HG02885 (cell line): ENCODE measurements at regions not wholly inside any gene's neighbourhood (a gene's known extent, or its start where the extent isn't known, plus 50 kb on each side); places are given as distances from the start of the nearest gene placed in this dataset.
A peak's percentile ranks its signal among the peaks of the same experiment; 100 is the strongest.
"Not testable (repeated sequence)": the region's sequence is repeated elsewhere in the genome, so short reads cannot be mapped to it uniquely, and the experiment has no call there.

Source experiments
- ATAC-seq: cut with Tn5 transposase; IDR thresholded peaks from one replicate; pipeline ENCODE4 v1.9.1; 2021; ENCODE audit warnings: mild to moderate bottlenecking; ENCODE audit not compliant: unreplicated experiment, poor library complexity

DNA sequence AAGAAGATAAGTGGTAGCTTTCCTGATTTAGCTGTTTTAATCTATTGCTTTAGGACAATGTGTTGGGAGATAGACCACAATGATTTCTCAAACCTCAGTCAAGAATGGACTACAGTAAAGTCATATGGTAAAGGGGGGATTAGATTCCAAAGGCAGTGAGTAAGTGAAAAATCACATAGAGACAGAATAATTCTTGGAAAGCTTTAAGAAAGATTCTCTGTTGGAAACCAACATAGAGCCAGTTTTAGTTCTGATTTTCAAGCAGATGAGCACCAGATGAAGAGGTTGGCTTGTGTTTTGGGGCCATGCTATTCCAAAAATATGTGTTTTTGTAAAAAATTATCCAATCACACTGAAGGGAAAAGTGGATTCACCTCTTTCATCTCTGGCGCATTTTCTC, 256.8 kb upstream of the RPS23 start:
- no peak for ATAC-seq

DNA sequence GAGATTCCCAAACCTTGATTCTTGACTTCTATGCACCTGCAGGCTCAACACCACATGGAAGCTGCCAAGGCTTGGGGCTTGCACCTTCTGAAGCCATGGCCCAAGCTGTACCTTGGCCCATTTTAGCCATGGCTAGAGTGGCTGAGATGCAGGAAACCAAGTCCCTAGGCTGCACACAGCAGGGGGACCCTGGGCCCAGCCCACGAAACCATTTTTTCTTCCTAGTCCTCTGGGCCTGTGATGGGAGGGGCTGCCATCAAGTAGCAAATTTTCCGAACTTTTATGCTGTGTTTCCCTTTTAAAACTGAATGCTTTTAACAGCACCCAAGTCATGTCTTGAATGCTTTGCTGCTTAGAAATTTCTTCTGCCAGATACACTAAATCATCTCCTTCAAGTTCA, 253.9 kb upstream of the RPS23 start:
- not testable (repeated sequence) for ATAC-seq

DNA sequence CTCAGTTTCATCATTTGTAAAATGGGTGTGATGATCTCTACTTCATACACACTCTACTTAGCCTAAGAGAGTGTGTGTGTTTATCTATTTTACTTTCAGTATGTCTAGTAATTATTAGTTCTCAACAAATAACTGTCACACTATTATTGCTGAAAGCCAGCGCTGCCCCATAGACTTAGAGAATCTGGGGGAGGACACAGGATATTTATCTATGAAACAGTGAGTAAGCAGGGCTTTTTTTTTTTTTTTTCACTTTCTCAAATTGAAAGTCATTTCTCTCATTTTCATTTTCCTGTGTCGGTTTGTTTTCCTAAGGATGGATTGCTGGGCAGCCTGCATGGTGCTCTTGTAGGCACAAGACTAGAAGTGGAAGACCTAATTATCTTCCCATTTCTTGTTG, 248.4 kb upstream of the RPS23 start:
- peak; percentile 38 for ATAC-seq

DNA sequence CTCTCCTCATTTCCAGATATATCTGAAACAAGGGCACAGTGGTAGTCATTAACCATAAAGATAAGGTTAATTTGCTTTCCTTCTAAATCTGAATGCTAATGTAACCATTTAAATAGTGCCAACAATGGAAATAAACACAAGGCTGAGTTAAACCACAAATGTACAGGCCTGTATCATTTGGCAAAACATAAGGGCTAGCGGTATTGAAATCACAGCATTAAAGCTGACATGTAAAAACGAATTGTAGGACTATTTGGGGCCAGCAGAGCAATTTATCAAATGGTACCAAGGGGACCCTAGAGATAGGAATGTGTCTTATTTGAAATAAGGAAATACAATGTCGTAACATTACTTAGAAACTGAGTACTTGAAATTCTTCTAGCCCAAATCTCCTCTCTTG, 247.5 kb upstream of the RPS23 start:
- ATAC-seq = no peak

DNA sequence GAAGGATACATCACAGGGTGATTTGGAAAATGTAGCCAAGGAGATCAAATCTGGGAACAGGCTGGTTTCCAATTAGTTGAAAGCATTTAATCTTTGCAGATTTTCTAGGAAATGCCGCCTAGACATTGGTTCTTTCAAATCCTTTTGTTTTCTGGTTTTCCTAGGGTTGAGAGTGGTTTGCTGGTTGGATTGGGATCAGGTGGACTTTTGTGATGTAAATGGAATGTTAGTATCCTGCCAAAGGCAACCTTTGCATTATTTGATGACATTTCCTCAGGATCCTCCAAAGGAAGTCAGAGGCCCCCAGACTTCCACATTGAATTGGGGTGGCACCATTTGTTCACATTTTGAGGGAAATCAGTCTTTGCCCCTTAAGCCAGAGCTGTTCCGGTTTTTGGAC, 245.5 kb upstream of the RPS23 start:
- ATAC-seq = no peak

DNA sequence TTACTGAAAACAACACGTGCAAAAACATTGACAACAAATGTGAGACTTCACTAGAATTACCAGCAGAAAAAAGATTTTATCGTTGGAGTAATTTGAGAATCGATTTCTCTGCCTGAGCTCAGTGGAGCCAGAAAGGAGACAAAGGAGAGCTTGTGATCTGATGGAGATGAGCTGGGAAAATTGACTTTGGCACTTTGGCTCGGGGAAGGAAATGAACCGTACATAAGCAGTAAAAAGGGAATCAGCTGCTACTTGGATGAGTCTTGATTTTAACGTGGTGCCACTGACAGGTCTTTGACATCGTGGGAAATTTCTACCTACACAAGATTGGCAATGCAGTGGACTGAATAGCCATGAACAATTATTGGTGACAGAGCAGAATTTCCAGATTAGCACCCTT, 244.7 kb upstream of the RPS23 start:
- ATAC-seq = no peak

DNA sequence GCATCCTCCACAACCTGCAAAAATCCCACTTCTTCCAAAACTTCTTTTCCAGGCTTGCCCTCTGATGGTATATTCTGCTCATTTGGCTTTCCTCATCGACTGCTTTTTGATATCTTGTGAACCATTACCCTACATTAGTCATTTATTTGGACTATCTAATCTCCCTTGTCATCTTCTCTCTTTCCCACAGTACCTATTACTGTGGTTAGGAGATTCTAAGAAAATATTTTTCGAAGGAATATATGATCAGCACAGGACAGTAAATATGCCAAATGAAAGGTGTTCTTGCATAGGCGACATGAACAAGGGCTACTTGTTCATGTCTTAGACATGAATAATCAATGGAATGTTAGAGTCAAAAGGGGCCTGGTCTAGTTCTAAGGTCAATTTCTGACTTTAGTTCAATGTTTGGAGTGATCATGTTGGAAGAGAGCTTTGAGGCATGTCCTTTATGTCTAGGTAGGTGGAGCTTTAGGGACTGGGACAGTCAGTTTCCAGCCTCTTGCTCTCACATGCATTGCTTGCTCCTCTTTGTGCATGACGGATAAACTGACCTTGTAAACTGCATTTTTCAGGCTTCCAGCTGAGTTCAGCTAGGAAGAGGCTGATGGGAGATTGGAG, 243.4 kb upstream of the RPS23 start:
- no peak for ATAC-seq

DNA sequence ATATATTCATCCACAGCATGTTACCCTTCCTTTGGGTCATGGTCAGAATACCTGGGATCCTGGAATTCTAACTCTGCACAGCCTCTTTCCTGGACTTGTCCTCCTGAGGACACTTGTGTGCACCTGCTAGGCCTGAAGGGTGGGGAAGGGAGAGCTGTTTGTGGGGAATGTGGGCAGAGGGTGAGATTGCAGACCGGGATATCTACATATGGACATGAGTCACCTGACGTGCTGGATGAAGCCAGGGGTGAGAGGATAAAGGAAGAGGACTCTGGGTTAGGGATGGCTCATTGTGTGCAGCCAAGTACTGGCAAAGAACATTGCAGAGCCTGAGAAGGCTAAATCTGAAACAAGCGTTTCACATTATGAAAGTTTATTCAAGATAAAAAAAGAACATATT, 241.4 kb upstream of the RPS23 start:
- no peak for ATAC-seq

DNA sequence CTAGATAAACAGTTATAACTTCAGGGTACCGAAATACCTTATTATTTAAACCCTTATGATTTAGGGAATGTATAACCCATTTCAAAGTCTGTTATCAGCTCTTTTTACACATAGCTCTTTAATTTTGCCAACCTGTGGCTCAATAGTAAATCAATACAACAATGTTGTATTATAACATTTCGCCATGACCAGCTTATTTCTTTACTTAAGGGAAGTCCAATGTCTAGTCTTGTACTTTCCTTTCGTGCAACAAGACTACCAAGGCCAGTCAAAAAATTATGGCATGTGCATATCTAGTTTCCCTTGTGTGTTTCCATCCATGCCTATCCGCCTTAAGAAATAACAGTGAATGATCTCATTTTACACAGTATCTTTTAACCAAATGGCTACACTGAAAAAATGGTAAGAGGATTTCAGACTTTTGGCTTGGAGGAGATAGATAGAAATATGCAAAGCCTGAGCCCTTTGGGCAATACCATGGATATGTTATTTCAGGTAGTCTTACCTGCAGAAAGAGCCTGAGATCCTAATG, 239.5 kb upstream of the RPS23 start:
- no peak for ATAC-seq

DNA sequence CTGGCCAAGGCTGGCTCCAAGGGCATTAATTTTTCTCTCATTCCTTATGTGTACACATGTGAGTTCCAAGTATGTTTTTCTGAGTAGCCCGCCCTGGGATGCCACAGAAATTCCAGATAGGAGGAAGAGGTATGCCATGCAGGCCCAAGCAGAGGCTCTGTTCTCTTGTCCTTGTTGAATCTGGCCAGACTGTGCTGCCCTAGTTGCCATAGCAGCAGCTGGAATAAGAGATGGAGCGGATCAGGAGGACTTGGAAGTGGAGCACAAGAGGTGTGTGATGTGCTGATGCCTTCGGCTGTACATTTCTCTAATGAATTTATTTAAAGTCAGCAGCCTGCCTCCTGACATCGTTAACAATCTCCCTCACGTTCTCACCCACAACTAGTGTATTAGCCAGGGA, 235.6 kb upstream of the RPS23 start:
- ATAC-seq = no peak

DNA sequence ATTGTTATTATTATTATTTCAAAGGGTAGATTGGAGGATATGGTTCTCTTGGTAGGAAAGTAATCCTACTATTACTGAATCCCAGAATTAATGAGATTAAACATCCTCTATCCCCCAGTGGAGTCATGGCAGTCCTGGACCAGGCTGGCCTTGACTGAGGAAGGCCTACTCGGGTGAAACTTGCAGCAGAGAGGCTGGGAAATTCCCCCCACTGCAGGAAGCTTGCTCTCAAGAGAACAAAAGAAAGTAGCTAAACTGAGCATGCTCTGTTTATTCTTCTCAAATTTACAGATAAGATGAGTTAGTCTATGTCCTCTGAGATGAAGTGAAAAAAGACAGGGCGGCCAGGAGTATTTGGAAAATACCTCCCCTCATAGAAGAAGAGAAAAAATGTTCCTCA, 233.9 kb upstream of the RPS23 start:
- peak; percentile 91 for ATAC-seq

DNA sequence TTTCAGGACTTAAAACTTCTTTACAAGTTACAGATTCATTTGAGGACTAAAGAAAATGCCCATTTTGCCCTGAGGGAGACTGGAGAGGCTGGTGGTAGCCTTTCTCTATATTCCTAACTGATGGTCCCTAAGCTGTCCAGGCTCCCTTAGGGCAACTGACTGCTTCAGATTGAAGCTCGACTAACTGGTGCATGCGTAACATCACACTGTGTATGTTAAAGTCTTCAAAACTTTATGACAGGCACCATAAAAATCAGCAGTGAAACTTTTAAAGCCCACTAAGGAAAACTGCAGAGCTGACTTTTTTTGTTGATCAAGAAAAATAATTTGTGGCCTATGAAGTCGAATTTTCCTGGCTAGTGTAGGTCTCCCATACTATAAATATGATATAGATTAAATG, 233.0 kb upstream of the RPS23 start:
- no peak for ATAC-seq

DNA sequence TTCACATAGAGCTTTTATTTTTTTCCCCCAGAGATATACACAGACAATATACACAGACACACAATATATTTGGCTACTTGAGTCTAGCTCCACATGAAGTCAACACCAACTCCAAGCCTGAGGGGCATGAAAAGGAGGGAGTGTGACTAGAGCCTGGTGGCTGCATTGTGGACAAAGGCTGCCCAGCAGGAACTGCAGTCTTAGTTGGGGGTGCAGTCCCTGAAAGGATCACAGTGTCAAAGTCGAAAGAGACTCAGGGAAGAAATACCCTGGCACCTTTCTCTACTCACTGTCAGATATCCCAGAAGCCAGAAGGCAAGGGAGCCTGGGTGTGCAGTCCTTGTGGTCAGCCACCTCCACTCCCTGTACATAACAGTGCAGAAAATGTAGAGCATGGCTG, 231.6 kb upstream of the RPS23 start:
- ATAC-seq = no peak

DNA sequence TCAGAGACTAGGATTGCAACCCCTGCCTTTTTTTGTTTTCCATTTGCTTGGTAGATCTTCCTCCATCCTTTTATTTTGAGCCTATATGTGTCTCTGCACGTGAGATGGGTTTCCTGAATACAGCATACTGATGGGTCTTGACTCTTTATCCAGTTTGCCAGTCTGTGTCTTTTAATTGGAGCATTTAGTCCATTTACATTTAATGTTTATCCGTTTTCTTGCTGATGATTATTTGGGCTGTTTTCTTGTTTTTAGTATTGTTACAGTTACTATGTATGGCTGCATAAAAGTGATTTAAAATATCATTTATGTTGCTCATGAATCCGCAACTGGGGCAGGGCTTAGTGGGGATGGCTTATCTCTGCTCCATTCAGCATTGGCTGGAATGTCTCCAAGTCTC, 228.2 kb upstream of the RPS23 start:
- ATAC-seq = not testable (repeated sequence)

DNA sequence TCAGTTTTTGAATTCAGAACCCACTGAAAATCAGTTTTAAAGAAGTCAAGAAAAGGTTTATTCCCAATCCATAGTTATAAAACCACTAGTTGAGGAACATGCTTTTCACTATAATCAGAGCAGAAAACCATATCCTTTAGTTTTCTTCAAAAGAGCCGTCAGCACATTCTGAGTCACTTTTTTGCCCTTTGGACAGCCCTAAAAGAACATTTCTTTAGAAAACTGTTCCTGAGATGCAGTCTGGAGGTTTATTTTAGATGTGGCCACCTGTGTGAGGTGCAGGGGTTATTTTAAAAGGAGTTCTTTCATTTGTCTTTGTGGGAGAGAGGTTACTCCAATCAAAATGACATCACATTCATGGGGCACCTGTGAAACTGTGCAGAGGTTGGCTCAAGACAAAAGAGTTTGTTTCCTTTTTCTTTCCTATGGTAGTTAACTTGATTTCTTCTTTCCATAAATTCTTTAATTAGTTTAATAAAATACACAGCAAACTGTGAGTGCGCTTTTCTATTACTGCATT, 221.6 kb upstream of the RPS23 start:
- ATAC-seq = no peak

DNA sequence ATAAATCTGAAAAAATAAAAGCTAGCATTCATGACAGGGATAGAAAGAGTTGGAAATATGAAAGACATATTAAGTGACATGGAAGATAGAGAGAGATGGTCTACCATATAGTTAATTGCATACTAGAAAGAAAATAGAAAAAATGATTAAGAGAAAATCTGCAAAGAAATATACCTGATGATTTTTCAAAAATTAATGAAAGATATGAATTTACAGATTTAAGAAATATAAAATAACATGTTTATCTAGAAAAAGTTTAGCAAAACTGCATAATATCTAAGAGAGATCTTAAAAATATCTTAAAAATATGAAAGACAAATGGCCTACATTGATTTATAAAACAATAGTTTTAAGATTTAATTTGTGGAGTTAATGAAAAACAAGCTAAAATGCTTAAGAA, 219.1 kb upstream of the RPS23 start:
- ATAC-seq = no peak

DNA sequence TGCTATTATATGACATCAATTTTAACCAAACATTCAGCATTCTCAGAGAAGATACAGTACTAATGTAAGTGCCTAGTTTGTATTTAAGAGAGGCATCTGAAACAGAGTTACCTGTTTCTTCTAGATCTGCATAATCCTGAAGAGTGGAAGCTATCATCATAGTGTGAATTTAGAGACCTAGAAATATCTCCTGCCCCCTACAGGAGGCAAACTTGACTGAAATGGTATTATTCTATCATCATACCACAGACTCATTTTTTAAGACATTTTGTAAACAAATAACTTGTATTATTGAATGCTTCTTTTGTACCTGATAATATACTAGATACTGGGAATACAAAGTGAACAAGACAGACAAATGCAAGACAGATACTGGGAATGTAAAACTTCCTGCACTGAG, 216.8 kb upstream of the RPS23 start:
- no peak for ATAC-seq

DNA sequence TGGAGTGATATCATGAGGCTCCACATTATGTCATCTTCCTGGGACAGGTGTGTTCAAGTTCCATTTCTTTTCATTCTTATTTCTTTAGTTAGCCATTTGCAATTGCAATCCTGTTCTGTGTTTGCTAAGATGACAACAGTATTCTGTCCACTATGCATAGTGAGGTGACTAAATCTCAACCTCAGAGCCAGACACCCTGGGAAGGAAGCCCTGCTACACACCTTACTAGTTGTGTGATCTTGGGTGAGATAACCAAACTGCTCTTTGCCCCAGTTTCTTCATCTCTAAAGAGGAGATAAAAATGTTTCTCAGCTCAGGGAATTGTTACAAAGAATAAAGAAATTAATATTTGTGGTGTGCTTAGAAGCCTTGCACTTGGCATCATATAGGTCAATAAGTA, 215.1 kb upstream of the RPS23 start:
- no peak for ATAC-seq

DNA sequence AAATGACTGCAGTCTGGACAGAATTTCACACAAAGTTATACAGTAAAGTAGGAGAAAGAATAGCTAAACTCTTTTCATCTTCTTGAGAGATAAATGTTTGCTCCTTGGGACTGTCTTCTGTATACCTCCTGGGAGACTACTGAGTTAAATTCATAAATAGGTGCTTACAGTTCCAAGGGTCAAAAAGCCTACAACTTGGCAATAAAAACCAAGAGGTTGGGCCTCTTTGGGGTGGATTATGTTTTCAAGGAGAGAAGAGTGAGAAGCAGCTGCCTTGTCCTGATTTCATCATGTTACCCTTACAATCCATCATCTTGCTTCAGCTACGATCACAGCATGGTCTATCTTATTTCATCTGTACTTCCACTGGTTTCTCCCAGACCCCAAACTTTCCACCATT, 213.2 kb upstream of the RPS23 start:
- no peak for ATAC-seq

DNA sequence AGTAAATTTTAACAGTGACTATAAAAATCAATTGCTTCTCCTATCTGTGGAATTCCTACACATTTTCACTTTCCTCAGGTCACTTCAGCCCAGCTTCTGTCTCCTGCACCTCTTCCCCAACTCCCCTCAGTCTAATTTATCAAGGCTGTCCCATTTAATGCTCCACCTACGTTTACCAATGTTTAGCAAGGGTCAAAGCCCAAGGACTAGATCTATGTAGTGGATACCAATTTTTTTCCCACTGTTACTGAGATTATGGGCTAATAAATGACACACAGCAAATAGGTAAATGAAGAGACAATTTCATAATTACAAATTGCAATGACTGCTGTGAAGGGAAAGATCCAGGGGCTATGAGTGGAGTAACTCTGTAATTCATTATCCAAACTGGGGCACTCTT, 211.5 kb upstream of the RPS23 start:
- ATAC-seq = no peak

DNA sequence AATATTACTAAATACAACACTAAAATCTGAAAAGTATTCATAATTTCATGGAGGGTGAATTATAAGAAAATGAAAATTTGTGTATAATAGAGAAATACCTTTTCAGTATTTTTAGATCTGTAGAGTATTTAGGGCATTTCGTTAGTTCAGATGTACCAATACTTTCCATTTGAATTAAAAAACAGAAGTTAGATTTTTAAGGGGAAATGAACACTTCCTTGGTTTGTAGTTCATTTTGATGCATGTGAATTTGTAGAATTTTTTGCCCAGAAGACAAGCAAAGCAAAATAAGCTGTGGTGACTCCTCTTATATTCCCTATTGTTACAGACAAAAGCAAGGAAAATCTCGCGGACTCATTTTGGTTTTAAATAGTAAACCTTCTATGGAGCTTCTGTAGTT, 209.0 kb upstream of the RPS23 start:
- no peak for ATAC-seq

DNA sequence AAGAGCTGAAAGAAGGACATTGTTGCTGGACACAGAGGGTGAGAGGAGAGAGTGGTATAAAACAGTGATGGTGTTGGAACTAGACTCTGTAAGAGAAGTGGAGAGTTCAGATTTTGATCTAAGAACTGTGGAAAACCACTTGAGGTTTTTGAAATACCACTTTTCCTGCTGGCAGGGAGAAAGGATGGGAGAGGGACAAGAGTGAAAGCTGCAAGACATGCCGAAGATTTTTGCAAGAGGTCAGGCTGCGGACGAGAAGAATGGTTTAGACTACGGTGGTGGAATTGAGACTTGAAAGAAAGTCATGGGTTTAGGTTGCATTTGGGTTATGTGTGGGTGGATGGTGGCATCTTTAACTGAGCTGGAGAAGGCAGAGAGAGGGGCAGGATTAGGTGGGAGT, 202.2 kb upstream of the RPS23 start:
- no peak for ATAC-seq

DNA sequence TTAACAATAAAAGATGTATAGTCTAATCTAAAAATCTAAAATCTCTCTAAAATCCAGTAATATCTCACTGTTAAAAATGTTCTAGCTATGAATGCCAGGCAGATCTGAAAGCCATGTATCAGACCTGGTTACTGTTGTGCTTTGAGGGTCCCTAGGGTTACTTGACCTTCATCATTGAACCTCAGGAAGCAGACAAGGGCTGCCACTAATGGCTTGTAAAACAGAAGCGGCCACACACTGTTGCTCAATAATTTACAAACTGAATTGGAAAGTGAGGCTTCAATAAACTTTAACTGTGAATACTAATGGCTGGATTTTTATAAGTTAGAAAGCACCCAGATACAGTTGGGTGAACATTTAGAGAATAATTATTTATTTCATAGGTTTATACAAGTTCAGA, 198.0 kb upstream of the RPS23 start:
- no peak for ATAC-seq
